CD4-positive, alpha-beta T cell treated with Interleukin-6 for 4 hours (primary cell): ENCODE measurements at regions not wholly inside any gene's neighbourhood (a gene's known extent, or its start where the extent isn't known, plus 50 kb on each side); places are given as distances from the start of the nearest gene placed in this dataset.
"Not testable (repeated sequence)": the region's sequence is repeated elsewhere in the genome, so short reads cannot be mapped to it uniquely, and the experiment has no call there.

Experiments
- DNase-seq: peaks from one replicate; pipeline ENCODE4 v3.0.0-alpha.2; 2020; ENCODE audit warnings: mixed read lengths

DNA sequence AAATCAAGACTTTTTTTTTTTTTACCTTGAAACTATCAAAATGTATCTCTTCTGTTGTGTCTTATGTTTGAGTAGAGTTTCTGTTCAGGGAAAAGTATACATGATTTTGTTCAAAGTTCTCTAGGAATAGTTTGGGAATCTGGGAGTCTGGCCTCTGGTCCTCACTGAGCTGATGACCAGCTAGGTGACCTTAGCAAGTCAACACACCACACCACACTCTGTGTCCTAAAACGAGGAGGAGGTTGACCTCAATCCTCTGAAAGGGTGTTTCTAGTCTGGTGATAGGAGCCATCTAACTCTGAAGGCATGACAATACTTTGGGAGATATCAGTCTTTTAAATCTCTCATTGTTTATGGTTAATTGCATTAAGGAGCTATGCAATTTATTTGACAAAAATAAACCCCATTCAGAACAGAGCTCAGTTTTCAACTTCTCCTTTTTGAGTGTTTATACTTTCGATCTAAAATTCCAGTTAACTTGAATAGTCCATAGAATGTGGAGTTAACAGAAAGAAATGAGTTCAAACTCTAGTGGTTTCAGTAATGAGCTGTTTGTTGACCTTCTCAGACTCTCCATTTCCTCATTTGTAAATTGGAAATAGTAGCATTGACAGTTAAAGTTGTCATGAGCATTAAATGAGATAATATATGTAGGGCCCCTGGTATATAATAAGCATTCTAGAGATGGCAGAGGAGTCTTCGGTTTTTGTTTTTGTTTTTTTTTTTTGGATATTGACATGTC is 112.2 kb upstream of the LRRN1 start:
- DNase-seq: no peak

DNA sequence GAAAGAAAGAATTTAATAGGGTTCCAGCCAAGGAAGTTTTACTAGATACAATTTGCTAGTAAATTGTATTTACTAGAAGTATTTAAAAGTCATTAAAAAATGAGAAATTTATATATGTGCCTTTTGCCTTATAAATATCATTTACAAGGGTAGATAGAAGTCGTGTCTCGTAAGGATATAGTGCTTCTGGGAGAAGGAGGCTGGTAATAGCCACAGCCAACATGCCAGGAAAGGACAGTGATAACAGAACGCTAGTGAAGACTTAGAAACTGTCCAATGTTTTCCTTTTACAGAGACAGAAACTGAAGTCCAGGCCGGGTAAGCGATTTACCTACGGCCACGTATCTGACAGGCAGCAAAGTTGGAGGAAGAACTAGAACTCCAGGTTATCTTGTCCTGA is 113.5 kb upstream of the LRRN1 start:
- DNase-seq: no peak

DNA sequence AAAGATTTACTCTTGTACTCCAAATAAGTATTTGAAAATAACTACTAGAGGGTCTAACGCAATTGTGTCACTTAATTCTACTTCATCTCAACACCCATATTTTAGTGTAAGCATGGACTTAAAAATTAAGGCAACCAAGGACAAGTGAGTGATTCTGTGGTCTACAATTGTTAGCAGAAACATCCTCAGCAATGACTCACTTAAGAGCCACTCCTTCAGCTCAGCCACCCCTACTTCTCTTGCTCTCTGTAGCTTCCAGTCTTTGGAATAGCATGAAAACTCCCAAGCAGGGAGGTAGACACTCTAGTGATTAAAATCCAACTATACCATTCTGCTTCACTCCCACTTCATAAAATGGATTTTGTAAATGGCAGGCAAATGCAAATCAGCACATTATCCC is 116.0 kb upstream of the LRRN1 start:
- DNase-seq: no peak

DNA sequence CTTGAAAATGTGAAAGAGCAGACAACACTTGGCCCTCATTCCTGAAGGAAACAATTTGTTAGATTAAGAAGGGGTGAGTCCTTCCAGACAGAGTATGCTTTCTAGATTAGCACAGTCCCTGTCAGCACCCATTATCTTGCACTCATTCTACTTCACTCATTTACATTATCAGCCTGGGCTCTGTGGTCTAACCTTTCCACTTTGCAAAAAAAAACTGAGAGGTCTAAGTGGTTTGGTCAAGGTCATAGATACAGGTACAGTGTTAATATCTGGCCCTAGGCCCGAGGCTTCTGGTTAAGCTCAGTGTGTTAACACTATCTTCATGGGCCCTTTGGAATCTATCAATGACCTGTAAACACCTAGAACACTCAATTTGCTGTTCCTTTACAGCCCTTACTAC is 123.4 kb upstream of the LRRN1 start:
- DNase-seq: no peak

DNA sequence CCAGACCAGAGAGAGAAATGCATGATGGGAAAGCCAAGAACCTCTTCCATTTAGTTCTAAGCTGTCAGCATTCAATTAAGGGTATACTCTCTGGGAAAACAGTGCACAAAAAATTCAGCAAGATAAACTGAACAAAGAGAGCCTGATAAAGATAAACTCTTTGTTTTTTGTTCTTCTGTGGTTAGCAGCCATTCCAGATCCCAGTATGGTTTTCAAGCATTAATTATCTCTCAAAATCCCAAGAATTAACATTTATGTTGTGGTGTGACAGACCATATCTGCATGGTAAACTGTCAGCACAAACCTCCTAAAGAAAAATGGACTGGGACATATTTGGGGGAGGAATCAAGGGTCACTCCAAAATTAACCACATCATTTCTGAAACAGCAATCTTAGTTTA is 124.0 kb upstream of the LRRN1 start:
- no peak for DNase-seq

DNA sequence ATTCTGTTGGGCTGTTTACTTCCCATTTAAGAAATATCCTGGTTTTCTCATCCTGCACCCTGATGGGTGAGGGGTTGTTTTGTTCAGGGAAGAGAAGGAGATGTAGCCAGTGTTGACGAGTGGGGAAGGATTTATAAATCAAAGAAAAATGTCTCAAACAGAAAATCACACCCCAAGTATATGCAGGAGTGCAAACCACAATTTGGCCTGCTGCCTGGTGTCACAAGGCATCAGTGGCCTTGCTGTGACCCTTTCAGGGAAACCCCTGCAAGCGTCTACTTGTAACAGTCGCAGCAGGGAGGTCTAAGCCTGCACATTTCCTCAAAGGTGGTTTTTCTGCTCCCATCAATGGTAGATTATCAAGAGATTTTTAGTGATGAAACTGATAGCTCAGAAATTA is 132.6 kb upstream of the LRRN1 start:
- no peak for DNase-seq

DNA sequence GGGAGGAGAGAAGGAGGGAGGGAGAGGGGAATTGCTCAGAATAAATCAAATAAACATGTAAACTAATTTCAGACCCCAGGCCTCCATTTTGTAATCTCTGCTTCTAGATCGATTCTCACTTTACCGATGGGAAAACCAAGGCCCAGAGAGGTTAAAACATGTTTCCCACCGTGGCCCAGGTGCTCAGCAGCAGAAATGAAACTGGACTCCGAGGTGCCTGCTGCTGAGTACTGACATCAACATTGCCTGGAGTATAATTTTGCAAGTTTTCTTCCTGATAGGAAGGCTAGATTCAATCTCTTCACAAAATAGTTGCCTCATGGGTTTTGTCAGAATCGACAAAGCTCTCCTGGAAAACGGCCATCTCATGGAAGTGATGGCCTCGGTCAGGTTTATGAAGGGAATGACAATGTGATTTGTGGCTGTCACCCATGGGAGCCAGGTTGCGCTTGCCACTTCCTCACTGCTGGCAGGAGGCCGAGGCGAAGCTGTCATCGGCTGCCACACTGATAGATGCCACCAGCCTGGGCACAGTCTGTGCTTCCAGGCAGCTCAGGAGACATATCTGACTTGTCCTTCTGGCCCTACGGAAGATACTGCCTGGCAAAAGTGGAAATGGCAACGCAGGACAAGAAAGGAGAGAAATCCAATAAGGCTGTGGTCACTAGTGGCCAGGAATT is 133.1 kb upstream of the LRRN1 start:
- DNase-seq: no peak

DNA sequence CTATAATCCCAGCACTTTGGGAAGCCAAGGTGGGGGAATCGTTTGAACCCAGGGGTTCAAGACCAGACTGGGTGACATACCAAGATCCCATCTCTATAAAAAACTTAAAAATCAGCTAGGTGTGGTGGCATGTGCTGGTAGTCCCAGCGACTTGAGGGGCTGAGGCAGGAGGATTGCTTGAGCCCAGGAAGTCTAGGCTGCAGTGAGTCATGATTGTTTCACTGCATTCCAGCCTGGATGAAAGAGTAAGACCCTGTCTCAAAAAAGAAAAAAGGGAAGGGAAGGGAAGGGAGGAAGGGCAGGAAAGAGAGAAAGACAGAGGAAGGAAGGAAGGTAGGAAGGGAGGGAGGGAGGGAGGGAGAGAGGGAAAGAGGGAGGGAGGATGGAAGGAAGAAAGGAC is 133.7 kb upstream of the LRRN1 start:
- no peak for DNase-seq

DNA sequence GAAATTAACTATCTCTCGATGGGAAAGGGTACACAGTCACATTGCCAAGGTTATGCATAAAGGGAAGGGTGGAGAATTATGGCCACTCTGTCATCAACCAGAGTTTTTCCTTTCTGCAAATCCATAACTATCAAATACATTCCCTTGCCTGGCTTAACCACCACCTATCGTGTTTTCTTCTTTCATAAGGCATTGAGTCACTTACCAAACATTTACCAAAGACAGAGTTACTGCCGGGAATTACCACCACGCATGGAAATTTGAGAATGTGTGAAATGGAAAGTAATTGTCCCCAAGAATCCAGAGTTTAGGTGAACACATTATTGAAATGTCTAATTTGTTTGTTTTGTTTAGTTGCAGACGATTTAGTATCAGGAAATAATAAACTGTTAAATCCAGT is 134.3 kb upstream of the LRRN1 start:
- no peak for DNase-seq

DNA sequence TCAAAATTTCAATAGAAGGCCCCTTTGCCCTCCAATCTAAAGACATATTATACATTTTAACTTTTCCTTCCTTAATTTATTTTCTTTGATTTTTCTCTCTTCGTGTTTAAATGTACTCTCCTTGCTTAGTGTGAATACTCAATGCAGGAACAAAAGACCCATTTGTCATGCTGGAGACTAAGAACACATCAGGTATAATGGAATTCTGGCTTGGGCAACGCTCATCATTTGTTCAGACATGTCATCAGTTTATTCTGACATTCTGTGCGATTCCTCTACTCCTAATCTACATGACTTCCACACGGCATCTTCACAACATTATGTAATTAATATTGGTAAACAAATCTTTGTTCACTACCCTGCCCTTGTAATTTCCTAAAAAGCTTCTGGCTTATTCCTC is 136.6 kb upstream of the LRRN1 start:
- DNase-seq: no peak

DNA sequence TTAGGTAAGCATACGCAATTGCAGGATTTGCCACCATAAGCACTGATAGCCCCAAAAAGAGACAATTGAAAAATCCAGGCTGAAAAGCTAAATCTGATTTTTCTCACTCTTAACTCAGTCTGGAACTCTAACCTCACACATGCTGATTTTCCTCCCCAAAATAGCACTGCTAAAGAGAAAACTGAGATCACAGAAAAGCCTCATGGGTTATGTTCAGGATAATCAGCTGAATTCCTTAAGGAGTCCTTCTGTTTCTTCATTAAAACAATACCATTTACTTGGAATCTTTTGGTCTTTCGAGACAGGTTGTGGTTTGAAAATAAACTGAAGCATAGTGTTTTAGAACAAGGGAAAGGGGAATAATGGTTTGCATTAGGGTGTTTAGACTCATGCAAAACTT is 144.3 kb upstream of the LRRN1 start:
- DNase-seq: no peak

DNA sequence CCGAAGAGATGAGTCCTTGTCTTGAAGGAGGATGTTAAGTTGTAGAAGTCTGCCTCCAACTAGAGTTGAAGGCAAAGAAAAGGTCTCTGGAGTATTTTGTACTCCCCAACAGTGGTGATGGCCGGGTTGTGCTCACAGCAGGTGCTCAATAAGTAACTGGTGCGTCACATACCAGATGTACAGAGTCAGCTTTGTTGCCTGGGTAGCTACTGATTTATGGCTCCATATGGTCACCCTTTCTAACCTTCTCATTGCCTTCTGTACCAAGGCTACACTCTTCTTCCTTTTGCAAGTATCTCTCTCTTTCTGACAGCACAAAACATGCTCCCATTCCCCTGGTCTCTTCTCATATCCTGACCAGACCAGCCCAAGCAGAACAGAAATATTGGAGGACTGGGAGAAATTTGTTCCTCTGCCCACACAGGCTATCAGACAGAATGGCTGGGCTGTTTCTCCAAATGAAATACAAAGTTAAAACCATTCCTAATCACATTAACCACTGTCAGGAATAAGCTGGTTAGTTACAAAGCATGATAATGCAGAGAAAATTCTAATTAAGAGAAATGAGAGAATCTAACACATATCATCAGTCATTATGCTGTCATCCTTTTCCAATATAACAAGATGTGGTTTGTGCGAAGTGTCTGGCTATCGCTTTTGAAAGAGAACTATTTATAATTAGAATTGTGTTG is 150.1 kb upstream of the LRRN1 start:
- DNase-seq: no peak

DNA sequence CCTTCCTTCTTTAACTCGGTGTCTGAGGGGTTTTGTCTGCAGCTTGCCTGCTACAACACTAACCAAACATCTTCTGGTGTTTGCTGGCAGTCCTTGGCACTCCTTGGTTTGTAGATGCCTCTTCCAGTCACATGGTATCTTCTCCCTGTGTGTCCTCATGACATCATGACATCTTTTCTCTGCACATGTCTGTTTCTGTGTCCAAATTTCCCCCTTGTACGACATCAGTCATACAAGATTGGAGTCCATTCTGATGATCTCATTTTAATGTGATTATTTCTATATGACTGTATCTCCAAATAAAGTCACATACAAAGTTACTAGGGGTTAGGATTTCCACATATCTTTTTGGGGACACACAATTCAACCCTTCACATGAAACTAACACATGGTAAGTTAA is 152.3 kb upstream of the LRRN1 start:
- no peak for DNase-seq

DNA sequence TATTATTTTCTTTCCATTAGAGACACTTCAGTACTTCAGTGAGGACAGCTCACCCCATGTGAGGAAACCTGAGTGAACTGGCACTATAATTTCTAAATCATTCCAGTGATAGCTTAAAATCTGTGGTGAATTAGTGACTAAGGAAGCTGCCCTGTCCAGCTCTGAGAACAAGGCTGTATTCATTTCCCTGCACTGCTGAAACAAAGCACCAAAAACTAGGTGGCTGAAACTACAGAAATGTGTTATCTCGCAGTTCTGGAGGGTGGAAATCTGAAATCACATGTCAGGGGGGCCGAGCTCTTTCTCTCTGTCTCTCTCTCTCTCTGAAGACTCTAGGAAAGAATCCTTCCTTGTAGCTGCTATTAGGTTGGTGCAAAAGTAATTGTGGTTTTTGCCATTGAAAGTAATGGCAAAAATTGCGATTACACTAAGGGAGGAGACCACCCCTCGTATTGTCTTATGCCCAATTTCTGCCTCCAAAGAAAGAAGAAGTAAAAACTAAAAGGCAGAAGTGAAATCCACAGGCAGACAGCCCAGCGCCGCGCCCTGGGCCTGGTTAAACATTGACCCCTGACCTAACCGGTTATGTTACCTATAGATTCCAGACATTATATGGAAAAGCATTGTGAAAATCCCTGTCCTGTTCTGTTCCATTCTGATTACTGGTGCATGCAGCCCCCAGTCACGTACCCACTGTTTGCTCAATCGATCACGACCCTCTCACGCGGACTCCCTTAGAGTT is 153.0 kb upstream of the LRRN1 start:
- DNase-seq: not testable (repeated sequence)

DNA sequence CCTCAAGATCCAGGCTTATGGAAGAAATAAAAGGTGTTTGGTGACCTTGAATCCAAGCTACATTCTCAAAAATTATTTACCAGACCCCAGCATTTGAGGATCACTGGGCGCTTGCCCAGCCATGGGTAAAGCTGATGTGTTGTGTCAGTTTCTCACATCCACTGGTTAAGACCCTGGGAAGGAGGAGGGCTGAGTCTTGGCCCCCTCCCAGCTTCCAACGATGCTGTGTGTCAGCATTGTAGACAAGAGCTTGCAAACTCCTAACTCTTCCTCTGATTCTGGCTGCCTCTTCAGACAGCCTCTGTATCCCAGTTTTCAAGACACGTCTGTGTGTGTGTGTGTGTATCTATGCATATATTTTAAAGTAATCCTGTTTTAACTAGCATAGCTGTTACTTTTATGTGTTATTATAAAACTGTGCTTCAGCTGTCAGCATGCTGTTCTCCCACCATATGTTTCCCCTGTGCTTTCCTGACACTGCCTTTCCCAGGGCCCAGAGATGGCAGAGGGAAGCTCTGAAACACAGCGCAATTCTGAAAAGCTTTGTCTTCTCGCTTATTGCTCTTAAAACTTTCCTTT is 157.3 kb upstream of the LRRN1 start:
- no peak for DNase-seq

DNA sequence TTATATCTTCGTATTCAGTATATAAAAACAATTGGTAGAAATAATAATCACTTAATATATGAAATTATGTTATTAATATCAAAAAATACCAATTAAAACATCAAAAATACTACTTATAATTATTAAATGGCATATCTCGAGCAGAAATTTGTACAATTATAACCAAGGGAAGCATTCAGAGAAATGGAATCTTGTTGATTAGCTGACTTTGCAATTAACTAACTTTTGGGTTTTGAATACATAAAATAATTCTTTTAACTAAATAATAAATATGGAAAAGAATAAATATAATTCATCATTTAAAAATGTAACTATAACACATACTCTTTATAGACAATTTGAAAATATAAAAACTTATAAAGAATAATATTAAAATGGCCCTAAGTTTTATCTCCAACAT is 160.2 kb upstream of the LRRN1 start:
- DNase-seq: no peak

DNA sequence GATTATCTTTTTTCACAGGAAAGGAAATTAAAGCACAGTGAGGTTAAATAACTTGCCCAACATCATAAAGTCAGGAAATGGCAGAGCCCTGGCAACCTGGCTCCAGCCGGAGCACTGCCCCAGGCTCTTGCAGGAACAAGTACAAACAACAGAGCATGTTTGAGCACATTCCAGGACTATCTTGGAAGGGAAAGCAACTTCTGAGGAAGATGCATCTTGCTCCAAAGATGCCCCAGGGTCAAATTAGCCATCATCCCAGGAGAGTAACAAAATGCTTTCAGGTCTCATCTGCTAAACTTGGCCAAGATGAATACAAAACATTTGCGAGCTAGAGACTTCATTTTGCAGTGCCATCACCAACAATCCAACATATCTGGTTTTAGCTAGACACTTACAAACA is 162.4 kb upstream of the LRRN1 start:
- DNase-seq: no peak

DNA sequence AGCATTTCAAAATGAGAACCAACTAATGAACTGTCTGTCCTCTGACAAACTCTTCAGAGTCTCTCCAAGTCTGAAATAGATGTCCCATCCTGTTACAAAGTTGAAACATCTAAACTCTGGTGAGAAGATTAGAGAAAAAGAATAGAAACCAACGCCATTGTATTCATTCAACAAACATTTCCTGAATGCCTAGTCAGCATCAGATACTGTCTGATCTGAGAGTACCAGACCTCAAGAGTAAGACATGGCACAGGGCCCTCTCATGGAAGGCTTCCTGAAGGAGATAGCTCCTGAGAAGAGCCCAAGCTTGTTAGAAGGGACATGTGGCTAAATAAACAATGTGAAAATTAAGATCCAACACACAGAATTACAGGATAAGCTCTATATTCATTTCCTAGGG is 164.1 kb upstream of the LRRN1 start:
- no peak for DNase-seq

DNA sequence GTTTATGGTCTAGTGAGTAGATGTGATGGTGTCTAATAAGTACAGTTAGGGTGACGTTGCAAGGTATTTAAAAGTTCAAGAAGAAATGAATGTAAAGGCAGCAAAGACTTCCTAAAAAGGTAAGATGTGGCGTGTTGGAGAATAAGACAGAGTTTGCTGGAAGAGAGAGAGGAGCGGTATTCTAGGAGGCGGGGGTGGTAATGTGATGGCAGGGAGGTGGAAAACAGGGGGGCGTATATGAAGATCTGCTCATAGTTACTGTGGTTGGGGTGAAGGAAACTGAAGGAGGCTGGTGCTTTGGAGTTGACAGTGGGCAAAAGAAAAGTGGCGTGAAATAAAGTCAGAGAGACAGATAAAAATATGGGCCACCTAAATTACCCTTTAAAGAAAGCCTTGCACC is 164.9 kb upstream of the LRRN1 start:
- no peak for DNase-seq

DNA sequence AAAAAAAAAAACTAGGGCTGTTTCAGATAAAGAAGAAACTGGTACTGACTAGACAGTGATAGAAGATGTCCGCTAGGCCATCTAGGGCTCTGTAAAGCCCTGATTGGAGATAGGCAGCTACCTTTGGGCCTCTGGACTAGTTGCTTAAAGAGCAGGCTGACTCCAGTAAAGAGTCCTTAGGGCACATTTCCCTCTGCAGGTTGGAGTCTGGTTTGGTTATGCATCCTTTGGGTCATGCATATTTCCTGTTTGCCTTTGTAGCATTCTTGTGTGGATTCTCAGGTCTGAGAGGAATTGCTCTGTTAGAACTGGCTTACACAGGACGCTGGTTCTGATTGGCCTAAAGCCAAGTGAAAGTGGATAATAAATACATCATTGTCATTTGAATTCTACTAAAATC is 165.5 kb upstream of the LRRN1 start:
- DNase-seq: no peak

DNA sequence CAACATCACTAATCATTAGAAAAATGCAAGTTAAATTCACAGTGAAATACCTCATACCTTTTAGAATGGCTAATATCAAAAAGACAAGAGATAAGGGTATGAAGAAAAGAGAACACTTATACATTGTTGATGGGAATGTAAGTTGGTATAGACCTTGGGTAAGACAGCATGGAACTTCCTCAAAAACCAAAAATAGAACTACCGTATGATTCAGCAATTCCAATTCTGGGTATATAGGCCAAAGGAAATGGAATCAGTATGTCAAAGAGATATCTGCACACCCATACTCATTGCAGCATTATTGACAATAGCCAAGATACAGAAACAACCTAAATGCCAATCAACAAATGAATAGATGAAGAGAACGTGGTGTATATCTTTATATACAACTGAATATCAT is 166.8 kb upstream of the LRRN1 start:
- DNase-seq: no peak

DNA sequence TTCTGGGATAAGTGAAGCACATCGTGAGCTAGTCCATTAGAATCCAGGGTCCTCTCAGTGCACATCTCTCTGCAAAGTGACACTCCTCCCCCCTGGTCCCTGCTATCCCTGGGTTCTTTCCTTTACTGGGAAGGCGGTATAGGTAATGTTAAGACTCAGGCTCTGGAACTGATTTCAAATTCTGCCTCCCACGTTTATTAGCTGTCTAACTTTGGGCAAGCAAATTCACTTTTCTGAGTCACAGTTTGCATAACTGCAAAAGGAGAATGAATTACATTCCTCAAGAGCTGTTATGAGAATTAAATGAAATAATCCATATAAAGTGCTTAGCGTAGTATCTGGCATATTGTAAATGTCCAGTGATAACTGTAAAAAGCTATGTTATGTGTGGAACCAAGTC is 168.1 kb upstream of the LRRN1 start:
- no peak for DNase-seq

DNA sequence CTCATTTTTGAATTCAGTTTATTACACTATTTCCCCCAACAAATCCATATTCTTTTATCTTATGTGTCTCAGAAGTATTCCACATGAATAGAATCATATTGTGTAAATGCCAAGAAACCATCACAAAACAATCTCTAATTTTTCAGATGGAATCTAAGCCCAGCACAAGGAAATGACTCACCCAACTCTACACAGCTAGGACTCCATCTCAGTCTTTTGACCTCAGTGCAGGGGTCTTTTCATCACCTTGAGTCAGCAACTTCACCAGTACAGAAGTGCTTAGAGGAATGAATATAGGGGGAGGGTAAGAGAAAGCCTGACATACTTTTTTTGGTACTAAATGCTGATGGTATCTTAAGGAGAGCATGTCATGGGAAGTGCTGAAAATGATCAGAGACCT is 169.3 kb upstream of the LRRN1 start:
- DNase-seq: no peak
